T-helper 17 cell (primary cell): ENCODE measurements at regions not wholly inside any gene's neighbourhood (a gene's known extent, or its start where the extent isn't known, plus 50 kb on each side); places are given as distances from the start of the nearest gene placed in this dataset.

ENCODE experiments used
- ATAC-seq: fragments of 150-1000 bp; cut with Tn5 transposase; 2 replicates; pipeline ENCODE4 v1.10.0; 2021; ENCODE audit warnings: mild to moderate bottlenecking, moderate library complexity
- DNase-seq, 3 donors: peaks; one replicate each; pipeline versions ENCODE4 v3.0.0 to v3.0.0-alpha.2; 2020 to 2021
- H3K9me3 ChIP-seq: one replicate; pipeline ENCODE4 v1.7.0; 2013; ENCODE audit warnings: low read length, mild to moderate bottlenecking; ENCODE audit not compliant: control insufficient read depth, poor library complexity, severe bottlenecking
- H3K27ac Mint-ChIP-seq: one replicate; pipeline ENCODE4 v1.8.0; 2022; ENCODE audit warnings: mild to moderate bottlenecking, moderate library complexity, mixed read lengths
- H3K27me3 Mint-ChIP-seq: one replicate; pipeline ENCODE4 v1.8.0; 2022; ENCODE audit warnings: mixed read lengths
- H3K36me3 Mint-ChIP-seq: one replicate; pipeline ENCODE4 v1.8.0; 2022; ENCODE audit warnings: low read depth, mixed read lengths
- H3K4me1 Mint-ChIP-seq: one replicate; pipeline ENCODE4 v1.8.0; 2022; ENCODE audit warnings: mild to moderate bottlenecking, mixed read lengths
- H3K4me3 Mint-ChIP-seq: one replicate; pipeline ENCODE4 v1.8.0; 2022; ENCODE audit warnings: mild to moderate bottlenecking, moderate library complexity, mixed read lengths

DNA sequence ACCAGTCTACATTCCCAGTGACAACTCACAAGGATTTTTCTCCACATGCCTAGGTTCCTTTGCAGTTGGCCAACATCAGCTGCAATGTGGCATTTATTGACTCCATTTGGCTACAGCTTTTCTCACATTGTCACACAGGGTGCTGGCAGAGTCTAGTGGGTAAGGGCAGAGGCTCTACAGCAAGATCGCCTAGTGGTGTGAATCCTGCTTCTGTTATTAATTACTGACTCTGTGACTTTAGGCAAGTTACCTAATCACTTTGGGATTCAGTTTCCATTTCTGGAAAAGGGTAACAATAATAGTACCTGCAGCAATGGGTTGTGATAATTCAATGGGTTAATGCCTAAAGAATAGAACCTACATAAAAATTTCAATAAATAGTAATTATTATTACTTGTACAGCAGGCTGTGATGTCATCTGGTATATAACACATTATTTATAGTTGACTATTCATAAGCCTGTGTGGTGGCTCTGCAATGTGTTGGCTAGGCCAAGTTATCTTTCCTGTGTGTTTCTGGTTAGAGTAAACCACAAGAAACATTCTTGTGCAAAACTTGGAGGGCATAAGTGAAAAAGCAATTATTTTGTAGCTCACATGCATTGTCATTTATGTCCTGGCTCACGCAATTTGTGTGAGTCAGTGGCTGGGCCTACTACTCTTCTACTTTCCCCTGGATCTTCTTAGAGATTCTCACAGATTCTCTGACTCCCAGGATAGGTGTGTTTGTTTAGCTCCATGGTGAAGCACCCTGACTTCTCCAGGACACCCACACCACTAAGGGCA, 59.5 kb downstream of the PTGS2 start:
- H3K4me3 Mint-ChIP-seq = no peak overlapping the region
- H3K27ac Mint-ChIP-seq = no peak overlapping the region
- H3K36me3 Mint-ChIP-seq = no peaks in the 10 kb centered on the region
- ATAC-seq (peak; percentile 23), DNase-seq (no peak)
- no peaks in the 10 kb centered on the region for H3K27me3 Mint-ChIP-seq
- no peaks in the 10 kb centered on the region for H3K9me3 ChIP-seq
- peaks cover 14% of the 10 kb centered on the region for H3K4me1 Mint-ChIP-seq

DNA sequence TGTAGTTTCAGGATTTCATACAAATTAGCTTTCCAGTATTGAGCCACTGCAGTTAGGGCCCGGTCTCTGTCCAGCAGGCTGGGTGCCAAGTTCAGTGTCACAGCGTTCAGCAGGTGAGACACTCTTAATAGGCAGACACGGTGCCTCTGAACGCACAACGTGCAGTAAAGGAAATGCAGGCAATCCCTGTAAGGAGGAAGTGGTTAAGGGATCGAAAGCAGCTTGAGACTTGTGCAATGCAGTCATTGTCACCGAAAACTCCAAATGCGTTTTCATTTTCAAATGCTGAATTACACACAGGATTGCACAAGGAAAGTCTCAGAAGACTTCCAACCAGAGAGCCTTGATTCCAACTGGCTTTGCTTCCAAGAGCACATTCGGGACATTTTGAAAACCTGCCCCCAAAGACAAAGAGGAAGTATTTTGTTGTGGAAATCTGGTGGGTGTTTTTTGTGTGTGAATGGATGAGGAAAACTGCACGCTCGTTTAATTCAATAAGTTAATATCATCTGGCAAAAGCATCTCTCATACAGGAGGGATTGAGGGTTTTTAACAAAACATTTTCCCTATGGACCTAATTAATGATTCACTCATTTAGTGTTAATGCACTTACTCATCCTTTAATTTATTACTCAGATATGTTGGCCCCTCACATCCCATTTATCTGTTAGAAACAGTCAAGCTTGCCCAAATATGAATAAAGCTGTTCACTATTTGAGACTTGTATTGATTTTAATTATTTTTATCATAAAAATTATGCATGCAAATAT, 61.6 kb downstream of the PTGS2 start:
- Mint-ChIP-seq H3K36me3 (no peaks in the 10 kb centered on the region), H3K4me3 (peak overlapping the region; percentile 83), H3K4me1 (peaks cover 26% of the 10 kb centered on the region), H3K27ac (peak overlapping the region; percentile 95), H3K27me3 (no peaks in the 10 kb centered on the region)
- no peak for DNase-seq
- no peaks in the 10 kb centered on the region for H3K9me3 ChIP-seq
- ATAC-seq = peak; percentile 77

DNA sequence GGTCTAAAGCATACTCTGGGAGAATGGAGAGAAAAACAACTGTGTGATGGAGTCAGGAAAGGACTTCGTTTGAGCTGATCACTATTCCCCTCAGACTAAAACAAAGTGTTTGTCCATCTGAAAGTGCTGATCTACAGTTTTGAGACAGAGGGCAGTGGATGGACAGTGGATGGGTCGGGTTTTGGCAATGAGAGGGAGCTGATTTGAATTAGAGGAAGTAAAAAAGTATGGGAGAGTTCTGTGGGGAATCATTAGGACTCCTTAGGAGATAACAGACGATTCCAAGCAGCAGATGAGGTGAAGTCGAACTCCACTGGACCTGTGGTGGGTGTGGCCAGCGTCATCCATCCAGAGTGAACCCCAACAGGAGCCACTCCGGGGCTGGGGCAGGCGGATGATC, 62.3 kb downstream of the PTGS2 start:
- ATAC-seq (no peak), DNase-seq (no peak)
- no peaks in the 10 kb centered on the region for H3K27me3 Mint-ChIP-seq
- no peaks in the 10 kb centered on the region for H3K36me3 Mint-ChIP-seq
- H3K4me1 Mint-ChIP-seq = peaks cover 26% of the 10 kb centered on the region
- H3K9me3 ChIP-seq = no peaks in the 10 kb centered on the region
- H3K27ac Mint-ChIP-seq = peak overlapping the region; percentile 95
- peak overlapping the region; percentile 83 for H3K4me3 Mint-ChIP-seq

DNA sequence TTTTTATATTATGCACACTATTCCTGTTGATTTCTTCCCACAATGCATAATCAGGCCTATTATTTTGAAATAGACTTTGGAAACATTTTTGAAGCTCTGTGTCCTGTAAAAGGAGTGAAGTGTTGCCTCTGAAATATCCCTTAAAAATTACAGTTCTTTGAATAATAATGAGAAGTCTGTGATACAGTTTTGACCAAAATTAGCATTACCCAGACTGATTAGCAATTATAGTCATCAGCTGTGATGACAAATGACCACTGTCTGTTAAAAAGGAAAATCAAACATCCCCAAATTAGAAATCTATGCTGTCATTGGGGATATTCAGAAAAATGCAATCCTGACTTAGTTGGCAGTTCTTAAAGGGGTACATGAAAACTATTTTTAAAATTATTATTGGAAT, 63.7 kb downstream of the PTGS2 start:
- Mint-ChIP-seq H3K27ac (no peak overlapping the region), H3K4me3 (no peak overlapping the region), H3K4me1 (peaks cover 26% of the 10 kb centered on the region), H3K27me3 (no peaks in the 10 kb centered on the region), H3K36me3 (peaks cover 3% of the 10 kb centered on the region)
- no peaks in the 10 kb centered on the region for H3K9me3 ChIP-seq
- ATAC-seq = no peak
- DNase-seq = no peak

DNA sequence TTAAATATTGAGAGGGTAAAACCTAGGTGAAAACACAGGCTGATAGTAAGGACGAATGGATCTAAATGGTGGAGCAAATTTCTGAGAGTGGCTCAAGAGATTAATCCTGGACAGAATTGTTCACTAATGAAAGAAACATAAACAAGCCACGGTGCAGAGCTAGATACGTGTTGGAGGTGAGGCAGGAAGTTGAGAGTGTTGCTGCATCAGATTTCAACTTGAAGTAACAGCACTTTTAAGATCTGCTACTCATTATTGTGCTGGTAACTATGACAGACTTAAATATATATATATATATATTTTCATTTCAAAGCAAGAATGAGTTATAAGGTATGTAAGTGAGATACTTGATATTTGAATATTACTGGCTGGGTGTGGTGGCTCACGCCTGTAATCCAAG, 64.9 kb downstream of the PTGS2 start:
- H3K9me3 ChIP-seq = no peaks in the 10 kb centered on the region
- no peaks in the 10 kb centered on the region for H3K27me3 Mint-ChIP-seq
- no peak for ATAC-seq
- peak overlapping the region; percentile 24 for H3K27ac Mint-ChIP-seq
- no peak for DNase-seq
- peaks cover 26% of the 10 kb centered on the region for H3K4me1 Mint-ChIP-seq
- H3K36me3 Mint-ChIP-seq = peaks cover 3% of the 10 kb centered on the region
- peak overlapping the region; percentile 42 for H3K4me3 Mint-ChIP-seq

DNA sequence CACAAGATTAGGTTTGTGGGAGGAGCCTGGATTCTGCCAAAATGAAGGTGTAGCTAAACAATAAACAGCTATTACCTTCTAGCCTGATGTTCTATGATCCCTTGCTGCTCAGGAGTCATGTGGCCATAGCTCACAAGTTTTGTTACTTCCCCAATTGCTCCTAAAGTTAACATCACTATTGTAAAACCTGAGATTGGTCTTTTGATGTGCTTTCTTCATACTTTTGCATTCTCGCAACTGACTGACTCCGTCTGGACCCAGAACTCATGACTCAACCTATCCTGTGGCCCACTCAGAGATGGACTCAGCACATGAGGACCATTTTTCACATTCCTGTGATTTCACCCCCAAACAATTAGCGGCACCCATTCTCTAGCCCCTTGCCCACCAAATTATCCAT, 69.1 kb downstream of the PTGS2 start:
- Mint-ChIP-seq H3K4me3 (no peak overlapping the region), H3K4me1 (peaks cover 14% of the 10 kb centered on the region), H3K27me3 (peaks cover 24% of the 10 kb centered on the region), H3K36me3 (peaks cover 4% of the 10 kb centered on the region), H3K27ac (no peak overlapping the region)
- ATAC-seq = no peak
- DNase-seq = no peak
- H3K9me3 ChIP-seq = no peaks in the 10 kb centered on the region

DNA sequence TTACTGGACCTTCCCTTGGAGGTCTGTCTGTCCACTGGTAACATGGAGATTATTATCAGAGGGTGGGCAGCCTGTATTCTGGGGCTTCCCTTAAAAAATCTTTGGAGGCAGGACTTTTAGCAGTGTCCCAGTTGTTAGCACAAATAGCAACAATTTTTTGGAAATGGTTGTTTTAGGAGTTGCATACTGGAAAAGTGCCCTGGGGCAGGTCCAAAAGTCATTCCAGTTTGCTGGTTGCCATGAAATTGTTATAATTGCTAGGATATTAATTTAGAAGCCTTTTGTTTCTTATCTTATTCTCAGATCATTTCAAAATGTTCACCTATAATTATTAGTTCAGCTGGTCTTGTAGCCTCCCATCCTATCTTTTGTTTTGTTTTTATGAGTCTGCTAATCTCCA, 71.0 kb downstream of the PTGS2 start:
- Mint-ChIP-seq H3K4me3 (no peak overlapping the region), H3K27me3 (peaks cover 31% of the 10 kb centered on the region), H3K4me1 (peaks cover 4% of the 10 kb centered on the region), H3K27ac (no peak overlapping the region), H3K36me3 (peaks cover 4% of the 10 kb centered on the region)
- DNase-seq = no peak
- no peak for ATAC-seq
- H3K9me3 ChIP-seq = no peaks in the 10 kb centered on the region

DNA sequence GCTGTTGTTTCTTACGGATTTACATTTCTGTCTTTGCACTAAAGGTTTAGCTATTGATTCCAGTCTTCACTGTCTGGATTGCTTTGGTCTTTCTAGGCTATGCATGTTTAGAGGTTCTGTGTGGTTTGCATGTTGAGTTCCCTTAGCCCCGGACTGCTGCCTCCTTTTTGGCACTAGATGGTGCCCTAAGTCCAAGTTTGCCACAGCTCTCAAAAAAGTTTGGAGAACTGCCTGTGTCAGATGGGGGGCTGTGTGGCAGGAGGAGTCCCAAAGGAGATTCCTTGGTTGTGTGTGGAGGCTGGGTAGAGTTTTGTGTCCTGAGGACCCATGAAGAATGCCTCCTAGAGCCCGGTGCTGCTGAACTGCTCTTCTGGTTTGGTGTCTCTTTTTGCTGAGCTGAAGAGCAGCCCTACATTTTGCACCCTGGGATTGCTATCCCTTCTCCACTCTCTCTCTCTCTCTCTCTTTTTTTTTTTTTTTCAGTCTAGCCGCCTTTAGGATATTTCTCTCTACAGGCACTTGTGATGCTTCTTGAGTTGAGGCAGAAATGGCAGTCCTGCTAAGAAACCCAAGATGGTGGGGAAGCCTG, 74.4 kb downstream of the PTGS2 start:
- ATAC-seq (no peak), DNase-seq (no peak)
- Mint-ChIP-seq H3K27me3 (peaks cover 31% of the 10 kb centered on the region), H3K27ac (no peak overlapping the region), H3K36me3 (peaks cover 2% of the 10 kb centered on the region), H3K4me3 (no peak overlapping the region), H3K4me1 (no peaks in the 10 kb centered on the region)
- H3K9me3 ChIP-seq = no peaks in the 10 kb centered on the region

DNA sequence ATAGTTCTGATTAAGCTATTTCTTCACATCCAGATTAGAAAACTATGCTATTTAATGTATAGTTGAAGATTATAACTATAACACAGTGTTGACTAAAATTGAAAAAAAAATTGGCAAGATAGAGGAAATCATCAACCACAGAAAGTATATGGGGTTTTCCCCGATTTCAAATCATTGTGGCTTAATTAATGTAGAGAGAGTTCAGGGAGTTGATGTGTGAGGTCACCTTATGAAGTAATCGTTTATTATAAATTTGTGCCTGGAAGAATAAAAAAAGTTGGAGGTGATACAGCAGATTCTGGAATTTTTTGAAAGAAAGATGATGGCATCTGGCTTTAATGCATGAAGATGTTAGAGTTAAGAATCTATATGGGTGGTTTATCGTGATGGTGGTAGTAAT, 84.3 kb downstream of the PTGS2 start:
- ATAC-seq = peak; percentile 61

DNA sequence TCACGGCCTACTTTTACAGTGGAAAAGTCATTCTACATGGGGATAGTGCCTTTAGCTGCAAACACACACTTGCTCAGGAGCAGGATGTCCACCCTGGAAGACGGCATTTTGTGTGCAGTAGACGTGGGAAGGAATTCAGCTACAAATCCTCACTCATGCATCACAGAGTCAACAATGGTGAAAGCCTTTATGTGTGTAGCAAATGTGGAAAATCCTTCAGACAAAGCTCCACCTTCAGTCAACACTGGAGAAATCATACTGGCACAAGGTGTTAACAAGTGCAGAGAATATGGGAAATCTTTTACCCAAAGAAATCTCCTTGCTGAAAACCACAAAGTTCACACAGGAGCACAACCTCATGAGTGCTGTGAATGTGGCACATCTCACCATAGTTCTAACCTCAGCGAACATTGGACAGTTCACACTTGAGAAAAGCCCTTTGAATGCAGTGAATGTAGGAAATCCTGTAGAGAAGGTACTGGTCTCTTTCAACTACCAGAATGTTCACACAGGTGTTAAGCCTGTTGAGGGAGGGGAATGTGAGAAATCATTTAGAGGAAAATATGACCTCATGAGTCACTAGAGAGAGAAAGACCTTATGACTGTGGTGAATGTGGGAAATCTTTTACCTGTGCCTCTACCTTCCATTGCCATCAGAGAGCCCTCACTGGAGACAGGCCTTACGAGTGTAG, 101.8 kb downstream of the PTGS2 start:
- no peak overlapping the region for H3K4me3 Mint-ChIP-seq

More for the DNA sequence above, 84.3 kb downstream of the PTGS2 start:
- Mint-ChIP-seq H3K27me3 (no peaks in the 10 kb centered on the region), H3K27ac (no peak overlapping the region), H3K4me3 (no peak overlapping the region), H3K36me3 (no peaks in the 10 kb centered on the region), H3K4me1 (no peaks in the 10 kb centered on the region)
- H3K9me3 ChIP-seq = no peaks in the 10 kb centered on the region
- no peak for DNase-seq

DNA sequence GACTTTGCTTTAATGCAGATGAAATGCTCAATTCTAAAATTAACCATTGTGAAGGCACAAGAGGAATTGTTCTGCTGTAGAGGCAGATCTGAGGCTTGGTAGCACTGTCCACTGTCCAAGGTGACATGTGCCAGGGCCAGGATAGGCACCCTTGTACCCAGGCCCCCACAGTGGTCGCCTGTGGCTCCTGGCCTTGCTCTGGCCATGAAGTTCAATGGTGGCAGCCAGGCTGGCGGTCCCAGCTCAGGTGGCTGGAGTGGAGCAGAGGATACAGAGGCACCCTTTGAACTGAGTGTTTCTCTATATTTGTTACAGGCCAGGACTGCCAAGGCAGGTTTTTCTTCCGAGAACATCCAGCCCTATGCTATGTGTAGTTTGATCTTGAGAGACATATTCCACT, 102.6 kb downstream of the PTGS2 start:
- no peaks in the 10 kb centered on the region for H3K27me3 Mint-ChIP-seq
- no peaks in the 10 kb centered on the region for H3K4me1 Mint-ChIP-seq
- ATAC-seq = no peak
- H3K27ac Mint-ChIP-seq = no peak overlapping the region
- DNase-seq = no peak
- H3K4me3 Mint-ChIP-seq = no peak overlapping the region
- H3K9me3 ChIP-seq = no peaks in the 10 kb centered on the region
- H3K36me3 Mint-ChIP-seq = no peaks in the 10 kb centered on the region

More for the DNA sequence above, 101.8 kb downstream of the PTGS2 start:
- no peaks in the 10 kb centered on the region for H3K27me3 Mint-ChIP-seq
- H3K36me3 Mint-ChIP-seq = no peaks in the 10 kb centered on the region
- ATAC-seq (no peak), DNase-seq (no peak)
- H3K27ac Mint-ChIP-seq = no peak overlapping the region
- H3K4me1 Mint-ChIP-seq = no peaks in the 10 kb centered on the region
- no peaks in the 10 kb centered on the region for H3K9me3 ChIP-seq

DNA sequence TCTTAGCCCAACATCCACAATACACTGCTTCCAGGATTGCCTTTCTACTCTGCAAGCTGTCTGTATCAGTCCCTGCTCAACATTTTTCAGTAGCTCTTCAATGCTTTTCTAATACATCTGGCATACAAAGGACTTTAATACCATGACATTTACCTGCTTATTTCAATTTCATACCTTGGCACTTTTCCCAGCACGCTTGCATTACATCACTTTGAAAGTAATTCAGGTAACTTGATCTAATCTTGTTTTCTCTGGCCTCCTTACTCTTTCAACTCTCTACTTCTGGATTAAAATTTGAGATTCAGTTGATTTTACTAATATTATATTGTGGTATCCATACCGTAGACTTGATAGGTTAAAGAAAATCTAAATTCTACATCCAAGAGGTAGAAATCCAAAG, 103.0 kb downstream of the PTGS2 start:
- no peak overlapping the region for H3K27ac Mint-ChIP-seq
- no peaks in the 10 kb centered on the region for H3K27me3 Mint-ChIP-seq
- no peaks in the 10 kb centered on the region for H3K36me3 Mint-ChIP-seq
- no peaks in the 10 kb centered on the region for H3K9me3 ChIP-seq
- H3K4me1 Mint-ChIP-seq = no peaks in the 10 kb centered on the region
- DNase-seq = no peak
- no peak overlapping the region for H3K4me3 Mint-ChIP-seq
- ATAC-seq = no peak

DNA sequence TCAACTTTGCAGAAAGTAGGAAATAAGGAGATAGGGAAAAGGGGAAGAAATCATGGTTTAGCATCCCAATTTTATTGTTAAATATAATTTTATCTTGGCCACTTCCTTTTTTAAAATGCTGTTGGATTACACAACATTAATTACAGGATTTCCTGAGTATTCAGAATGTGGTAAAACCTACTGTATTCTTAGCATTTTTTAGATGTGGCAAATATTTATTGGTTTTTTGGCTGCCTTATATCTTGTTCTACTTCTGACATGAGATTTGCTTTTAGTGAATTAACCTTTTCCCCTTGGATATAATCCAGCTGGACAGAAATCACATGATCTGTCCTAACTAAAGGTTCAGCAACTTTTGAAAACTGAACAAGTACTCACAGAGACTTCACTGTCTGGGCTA, 104.9 kb downstream of the PTGS2 start:
- Mint-ChIP-seq H3K27ac (no peak overlapping the region), H3K36me3 (no peaks in the 10 kb centered on the region), H3K4me3 (no peak overlapping the region), H3K4me1 (no peaks in the 10 kb centered on the region), H3K27me3 (no peaks in the 10 kb centered on the region)
- DNase-seq (no peak), ATAC-seq (no peak)
- no peaks in the 10 kb centered on the region for H3K9me3 ChIP-seq
